Fibroblast of villous mesenchyme (primary cell): ENCODE measurements at regions not wholly inside any gene's neighbourhood (a gene's known extent, or its start where the extent isn't known, plus 50 kb on each side); places are given as distances from the start of the nearest gene placed in this dataset.
A peak's percentile ranks its signal among the peaks of the same experiment; 100 is the strongest.

Source experiments
- DNase-seq: peaks from one replicate; pipeline ENCODE4 v3.0.0-alpha.2; 2010; ENCODE audit warnings: low read depth
- H3K4me3 ChIP-seq: 2 replicates; pipeline ENCODE4 v1.5.1; 2011; ENCODE audit warnings: low read depth, mild to moderate bottlenecking, low read length
- TF ChIP-seq, protein P1 (sequence below): IDR thresholded peaks from 2 replicates; pipeline ENCODE4 v1.5.1; 2012; ENCODE audit warnings: low read depth, mild to moderate bottlenecking, low read length; ENCODE audit not compliant: insufficient read depth

DNA sequence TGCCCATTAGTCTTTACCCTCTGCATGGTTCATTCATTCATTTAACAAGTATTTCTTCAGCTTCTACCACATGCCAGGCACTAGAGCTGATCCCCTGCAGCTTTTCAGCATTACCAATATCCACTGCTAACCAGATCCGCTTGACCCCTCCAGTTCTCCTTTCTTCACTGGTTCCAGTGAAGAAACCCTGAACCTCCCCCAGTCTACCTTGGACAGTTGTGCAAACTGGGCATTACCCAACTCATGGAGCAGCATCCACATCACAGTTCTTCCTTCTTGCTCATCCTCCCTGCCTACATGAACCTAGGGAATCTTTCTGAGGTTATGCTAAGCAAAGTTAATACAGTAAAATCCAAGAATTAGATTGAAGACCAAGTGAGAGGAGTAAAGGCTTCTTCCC, 78.7 kb upstream of the SERP2 start:
- H3K4me3 ChIP-seq, result no peak overlapping the region
- DNase-seq, result no peak
- TF ChIP-seq, protein P1, sequence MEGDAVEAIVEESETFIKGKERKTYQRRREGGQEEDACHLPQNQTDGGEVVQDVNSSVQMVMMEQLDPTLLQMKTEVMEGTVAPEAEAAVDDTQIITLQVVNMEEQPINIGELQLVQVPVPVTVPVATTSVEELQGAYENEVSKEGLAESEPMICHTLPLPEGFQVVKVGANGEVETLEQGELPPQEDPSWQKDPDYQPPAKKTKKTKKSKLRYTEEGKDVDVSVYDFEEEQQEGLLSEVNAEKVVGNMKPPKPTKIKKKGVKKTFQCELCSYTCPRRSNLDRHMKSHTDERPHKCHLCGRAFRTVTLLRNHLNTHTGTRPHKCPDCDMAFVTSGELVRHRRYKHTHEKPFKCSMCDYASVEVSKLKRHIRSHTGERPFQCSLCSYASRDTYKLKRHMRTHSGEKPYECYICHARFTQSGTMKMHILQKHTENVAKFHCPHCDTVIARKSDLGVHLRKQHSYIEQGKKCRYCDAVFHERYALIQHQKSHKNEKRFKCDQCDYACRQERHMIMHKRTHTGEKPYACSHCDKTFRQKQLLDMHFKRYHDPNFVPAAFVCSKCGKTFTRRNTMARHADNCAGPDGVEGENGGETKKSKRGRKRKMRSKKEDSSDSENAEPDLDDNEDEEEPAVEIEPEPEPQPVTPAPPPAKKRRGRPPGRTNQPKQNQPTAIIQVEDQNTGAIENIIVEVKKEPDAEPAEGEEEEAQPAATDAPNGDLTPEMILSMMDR, result no peak

DNA sequence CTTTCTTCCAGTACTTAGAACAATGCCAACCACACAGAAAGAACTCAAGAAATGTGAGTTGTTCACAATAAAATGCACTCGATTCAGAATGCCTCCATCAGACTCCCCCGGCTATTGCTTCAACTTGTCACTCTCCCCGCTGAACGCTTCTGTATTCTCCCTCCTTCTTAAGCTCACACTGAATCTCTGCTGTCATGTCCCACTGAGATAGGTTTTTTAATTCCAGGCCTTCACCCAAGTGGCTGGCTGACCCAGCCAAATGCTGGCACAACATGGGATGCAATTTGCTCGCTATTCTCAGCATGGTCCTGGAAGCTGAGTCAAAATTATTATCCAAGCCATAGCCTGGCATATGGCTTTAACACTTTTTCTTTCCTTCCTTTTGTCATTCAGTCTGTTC, 76.8 kb upstream of the SERP2 start:
- H3K4me3 ChIP-seq, result no peak overlapping the region
- no peak for DNase-seq
- TF ChIP-seq, protein P1, result no peak

DNA sequence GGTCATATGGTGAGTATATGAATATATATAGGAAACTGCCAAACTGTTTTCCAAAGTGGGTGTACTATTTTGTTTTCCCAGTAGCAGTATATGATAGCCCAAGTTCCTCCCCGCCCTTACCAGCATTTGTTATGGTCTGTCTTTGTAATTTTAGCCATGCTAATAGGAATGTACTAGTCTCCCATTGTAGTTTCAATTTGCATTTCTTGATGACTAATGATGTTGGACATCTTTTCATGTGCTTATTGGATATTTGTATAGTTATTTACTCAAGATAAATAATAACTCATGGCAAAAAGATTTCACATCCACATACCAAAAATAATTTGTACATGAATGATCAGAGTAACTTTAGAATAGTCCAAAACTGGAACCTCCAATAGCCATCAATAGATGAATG, 75.3 kb upstream of the SERP2 start:
- TF ChIP-seq, protein P1, result no peak
- DNase-seq, result no peak
- H3K4me3 ChIP-seq, result no peak overlapping the region

DNA sequence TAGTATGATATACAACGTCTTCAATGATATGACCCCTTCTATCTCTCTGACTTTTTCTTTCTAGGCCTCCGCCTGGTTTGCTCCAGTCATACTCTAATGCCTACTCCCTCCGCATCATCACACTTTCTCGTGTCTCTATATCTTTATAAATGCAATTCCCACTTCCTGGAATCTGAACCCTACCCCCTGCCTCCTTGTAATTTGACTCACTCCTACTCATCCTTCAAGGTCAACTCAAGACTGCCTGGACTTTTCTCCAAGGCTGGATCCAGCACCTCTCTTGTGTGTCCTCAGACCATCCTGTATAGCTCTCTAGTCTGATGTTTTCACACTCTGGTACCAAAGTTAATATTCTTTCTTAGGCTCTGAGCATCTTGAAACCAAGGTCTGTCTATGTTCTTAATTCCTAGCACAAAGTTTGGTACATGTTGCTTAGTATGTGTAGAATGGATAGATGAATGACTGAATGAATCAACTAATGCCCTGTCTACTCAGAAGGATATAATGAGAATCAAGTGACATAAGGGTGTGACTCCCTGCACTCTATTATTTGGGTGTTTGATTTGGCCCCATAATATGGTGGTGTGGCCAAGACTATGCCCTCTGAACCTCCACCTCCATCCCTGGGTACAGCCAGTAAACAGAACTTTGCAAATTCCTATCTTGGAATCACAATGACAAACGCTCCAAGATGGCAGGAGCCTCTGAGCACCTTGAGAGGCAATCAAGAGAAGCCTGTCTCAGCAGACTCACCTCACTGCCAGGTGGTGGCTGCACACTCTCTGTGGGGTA, 74.3 kb upstream of the SERP2 start:
- H3K4me3 ChIP-seq, result no peak overlapping the region
- TF ChIP-seq, protein P1, result no peak
- DNase-seq, result no peak

DNA sequence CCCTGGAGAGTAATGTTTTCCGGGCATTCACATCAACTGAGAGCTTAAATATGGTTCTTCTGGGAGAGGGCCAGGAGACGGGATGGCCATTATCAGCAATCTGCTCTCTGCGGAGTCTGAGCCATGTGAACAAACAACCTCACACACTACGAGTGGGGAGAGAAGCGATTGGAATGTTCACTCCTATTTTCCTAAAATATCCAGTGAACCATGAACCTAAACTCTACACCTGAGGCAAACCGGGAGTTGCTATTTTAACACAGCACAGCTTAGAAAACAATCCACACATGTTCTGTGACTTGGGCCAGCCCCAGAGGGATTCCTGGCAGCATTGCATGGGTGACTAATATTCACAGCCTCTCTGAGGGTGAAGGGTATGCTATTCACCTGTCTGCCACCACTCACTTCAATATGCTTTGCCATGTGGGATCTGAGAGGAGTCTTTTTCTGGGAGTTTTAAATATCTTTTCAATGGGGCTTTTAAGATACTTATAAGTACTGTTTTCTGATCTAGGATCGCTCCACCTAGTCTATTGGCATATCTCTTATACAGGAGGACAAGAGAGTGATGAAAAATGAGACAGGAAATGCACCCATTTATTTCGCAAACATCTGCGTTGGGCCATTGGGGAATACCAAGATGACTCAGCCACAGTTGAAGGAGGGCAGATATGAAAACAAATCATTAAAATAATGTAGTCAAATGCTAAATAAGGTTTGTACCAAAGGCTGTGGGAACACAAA, 72.6 kb upstream of the SERP2 start:
- DNase-seq, result peak; percentile 91
- TF ChIP-seq, protein P1, result no peak
- H3K4me3 ChIP-seq, result no peak overlapping the region

DNA sequence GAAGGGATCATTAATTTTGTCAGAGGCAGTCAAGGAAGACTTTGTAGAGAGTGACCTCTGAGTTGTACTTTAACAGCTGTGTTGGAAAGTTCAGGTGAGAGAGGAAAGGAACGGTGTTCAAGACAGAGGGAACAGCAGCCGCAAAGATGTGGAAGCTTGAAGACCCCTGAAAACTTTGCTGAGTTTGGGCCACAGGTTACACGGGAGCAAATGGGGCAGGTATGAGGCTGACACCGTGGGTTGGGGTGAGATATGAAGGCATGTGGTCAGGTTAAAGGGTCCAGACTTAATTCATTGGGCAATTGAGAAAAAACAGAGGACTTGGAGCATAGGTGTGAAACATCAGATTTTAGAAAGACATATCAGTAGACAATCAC, 72.0 kb upstream of the SERP2 start:
- no peak overlapping the region for H3K4me3 ChIP-seq
- no peak for DNase-seq
- TF ChIP-seq, protein P1, result no peak
